H9 (cell line): ENCODE measurements at regions not wholly inside any gene's neighbourhood (a gene's known extent, or its start where the extent isn't known, plus 50 kb on each side); places are given as distances from the start of the nearest gene placed in this dataset.

Source experiments
- DNase-seq: peaks from one replicate; pipeline ENCODE4 v3.0.0-alpha.2; 2017
- H2AFZ ChIP-seq: one replicate; pipeline ENCODE4 v1.6.1; 2013; ENCODE audit warnings: mild to moderate bottlenecking, low read length, control low read depth, moderate library complexity
- H2AK5ac ChIP-seq: 2 replicates; pipeline ENCODE4 v1.6.1; 2013; ENCODE audit warnings: low read length, control low read depth, mixed read lengths; ENCODE audit not compliant: insufficient read length
- H2BK120ac ChIP-seq: one replicate; pipeline ENCODE4 v1.6.1; 2013; ENCODE audit warnings: low read depth, mild to moderate bottlenecking, low read length, control low read depth, inconsistent platforms; ENCODE audit not compliant: poor library complexity, severe bottlenecking
- H2BK12ac ChIP-seq: 2 replicates; pipeline ENCODE4 v1.6.1; 2013; ENCODE audit warnings: low read length, control low read depth, mixed read lengths, low read depth; ENCODE audit not compliant: insufficient read length
- H2BK15ac ChIP-seq: 2 replicates; pipeline ENCODE4 v1.6.1; 2013; ENCODE audit warnings: low read depth, low read length, control low read depth
- H2BK20ac ChIP-seq: one replicate; pipeline ENCODE4 v1.6.1; 2013; ENCODE audit warnings: low read depth, mild to moderate bottlenecking, low read length, control low read depth, inconsistent platforms; ENCODE audit not compliant: poor library complexity, severe bottlenecking
- H2BK5ac ChIP-seq: 2 replicates; pipeline ENCODE4 v1.6.1; 2013; ENCODE audit warnings: low read length, control low read depth, mixed read lengths; ENCODE audit not compliant: insufficient read length
- H3K14ac ChIP-seq: 2 replicates; pipeline ENCODE4 v1.6.1; 2013; ENCODE audit warnings: low read length, control low read depth; ENCODE audit not compliant: insufficient read depth
- H3K18ac ChIP-seq: 2 replicates; pipeline ENCODE4 v1.6.1; 2013; ENCODE audit warnings: low read depth, mild to moderate bottlenecking, mixed read lengths, low read length, control low read depth; ENCODE audit not compliant: insufficient read length
- H3K23ac ChIP-seq: 2 replicates; pipeline ENCODE4 v1.6.1; 2013; ENCODE audit warnings: low read length, control low read depth, mixed read lengths, low read depth; ENCODE audit not compliant: insufficient read length
- H3K23me2 ChIP-seq: 2 replicates; pipeline ENCODE4 v1.6.1; 2013; ENCODE audit warnings: low read depth, mild to moderate bottlenecking, mixed read lengths, low read length, control low read depth; ENCODE audit not compliant: insufficient read length, poor library complexity, severe bottlenecking
- H3K27ac ChIP-seq: 2 replicates; pipeline ENCODE4 v1.5.1; 2013; ENCODE audit warnings: low read length, control low read depth, mixed read lengths, low read depth; ENCODE audit not compliant: insufficient read length
- H3K27me3 ChIP-seq: 2 replicates; pipeline ENCODE4 v1.6.1; 2013; ENCODE audit warnings: low read length, control low read depth, inconsistent platforms; ENCODE audit not compliant: insufficient read depth
- H3K4ac ChIP-seq: 2 replicates; pipeline ENCODE4 v1.6.1; 2013; ENCODE audit warnings: low read depth, mild to moderate bottlenecking, control low read depth, inconsistent platforms, low read length, moderate library complexity
- H3K4me1 ChIP-seq: 2 replicates; pipeline ENCODE4 v1.6.1; 2013; ENCODE audit warnings: low read length, control low read depth, inconsistent platforms; ENCODE audit not compliant: insufficient read depth
- H3K4me2 ChIP-seq: 2 replicates; pipeline ENCODE4 v1.6.1; 2013; ENCODE audit warnings: low read length, control low read depth, mixed read lengths; ENCODE audit not compliant: insufficient read length, insufficient read depth
- H3K56ac ChIP-seq: 2 replicates; pipeline ENCODE4 v1.6.1; 2013; ENCODE audit warnings: low read depth, mild to moderate bottlenecking, mixed read lengths, low read length, control low read depth; ENCODE audit not compliant: insufficient read length
- H3K79me1 ChIP-seq: 2 replicates; pipeline ENCODE4 v1.6.1; 2013; ENCODE audit warnings: low read depth, mild to moderate bottlenecking, moderate library complexity, low read length, control low read depth, inconsistent platforms; ENCODE audit not compliant: insufficient read depth, poor library complexity, severe bottlenecking
- H3K79me2 ChIP-seq: 2 replicates; pipeline ENCODE4 v1.6.1; 2013; ENCODE audit warnings: low read length, control low read depth, inconsistent platforms; ENCODE audit not compliant: insufficient read depth
- H3K9ac ChIP-seq: 2 replicates; pipeline ENCODE4 v1.6.1; 2013; ENCODE audit warnings: low read length, control low read depth, mixed read lengths; ENCODE audit not compliant: insufficient read length; ENCODE audit errors: extremely low read depth
- H3K9me3 ChIP-seq: one replicate; pipeline ENCODE4 v1.6.1; 2013; ENCODE audit warnings: low read depth, low read length, inconsistent platforms; ENCODE audit not compliant: control insufficient read depth
- H3T11ph ChIP-seq: one replicate; pipeline ENCODE4 v1.6.1; 2013; ENCODE audit warnings: mild to moderate bottlenecking, low read length, control low read depth, inconsistent platforms
- H4K20me1 ChIP-seq: one replicate; pipeline ENCODE4 v1.6.1; 2013; ENCODE audit not compliant: control insufficient read depth, insufficient read length, insufficient read depth
- H4K5ac ChIP-seq: 2 replicates; pipeline ENCODE4 v1.6.1; 2013; ENCODE audit warnings: low read depth, mild to moderate bottlenecking, mixed read lengths, low read length, control low read depth; ENCODE audit not compliant: insufficient read length
- H4K8ac ChIP-seq: replicated peaks from 2 replicates; pipeline ENCODE4 v1.6.1; 2013; ENCODE audit warnings: low read length, control low read depth, mixed read lengths, low read depth; ENCODE audit not compliant: insufficient read length
- H4K91ac ChIP-seq: 2 replicates; pipeline ENCODE4 v1.6.1; 2013; ENCODE audit warnings: low read depth, mild to moderate bottlenecking, moderate library complexity, mixed read lengths, low read length, control low read depth; ENCODE audit not compliant: insufficient read length
- H3K27ac Mint-ChIP-seq, 3 experiments: 2 replicates in 2 of 3; 3 replicates in 1 of 3; pipeline ENCODE4 v1.8.0; 2020 to 2021; ENCODE audit warnings: mixed read lengths in 3 of 3, mild to moderate bottlenecking in 1 of 3, moderate library complexity in 1 of 3
- H3K27me3 Mint-ChIP-seq: 2 replicates; pipeline ENCODE4 v1.8.0; 2021; ENCODE audit warnings: low read depth, mild to moderate bottlenecking, moderate library complexity, mixed read lengths
- H3K36me3 Mint-ChIP-seq, 3 experiments: 2 replicates in 2 of 3; 3 replicates in 1 of 3; pipeline ENCODE4 v1.8.0; 2020 to 2021; ENCODE audit warnings: low read depth in 3 of 3, mixed read lengths in 3 of 3; ENCODE audit not compliant: insufficient read depth in 1 of 3
- H3K4me1 Mint-ChIP-seq, 2 experiments: 2 replicates each; pipeline ENCODE4 v1.8.0; 2020; ENCODE audit warnings: mixed read lengths in 2 of 2
- H3K4me3 Mint-ChIP-seq, 2 experiments: 2 replicates in 1 of 2; 3 replicates in 1 of 2; pipeline ENCODE4 v1.8.0; 2020 to 2021; ENCODE audit warnings: mild to moderate bottlenecking in 2 of 2, mixed read lengths in 2 of 2, moderate library complexity in 1 of 2
- H3K9me3 Mint-ChIP-seq, 2 experiments: 2 replicates in 1 of 2; 3 replicates in 1 of 2; pipeline ENCODE4 v1.8.0; 2020; ENCODE audit warnings: mild to moderate bottlenecking in 2 of 2, mixed read lengths in 2 of 2, moderate library complexity in 1 of 2
- CTCF ChIP-seq: fragments of 200-600 bp; sonication (generic); conservative IDR thresholded peaks from 3 replicates; pipeline ENCODE4 v1.8.0; 2021; ENCODE audit warnings: antibody characterized with exemption, mild to moderate bottlenecking
- WGBS: extraction: QIAGEN DNeasy Blood & Tissue Kit; methylation state at CpG from one replicate; pipeline ENCODE4 v1.1.7; 2013; ENCODE audit warnings: missing lambda C conversion rate, low lambda C conversion rate, mixed read lengths; ENCODE audit not compliant: insufficient read length; ENCODE audit errors: extremely low coverage; 5-methylcytosine and 5-hydroxymethylcytosine counted together

GRCh38 chr7:120171406-120171805, 101.6 kb upstream of the KCND2 start:
- H4K91ac ChIP-seq: no peak overlapping the region
- H4K5ac ChIP-seq: no peak overlapping the region
- H3K4ac ChIP-seq: no peak overlapping the region
- no CpG with 5 or more reads among the region's 1 CpG for WGBS
- no peak overlapping the region for H3K18ac ChIP-seq
- Mint-ChIP-seq H3K36me3 (peaks cover 4 to 7% (median 5%) of the 10 kb centered on the region in 3 experiments; a peak in 5 of 7 replicates), H3K4me1 (no peaks in the 10 kb centered on the region; a peak in 1 of 4 replicates), H3K27ac (no peak overlapping the region), H3K9me3 (peaks cover 6% of the 10 kb centered on the region in 2 experiments; a peak in 4 of 5 replicates), H3K27me3 (0 out of 2 replicates have a peak, but pooled peaks cover 1% of the 10 kb centered on the region), H3K4me3 (no peak overlapping the region)
- no peak overlapping the region for H3K9ac ChIP-seq
- H4K8ac ChIP-seq: no peak overlapping the region
- no peak overlapping the region for H2BK15ac ChIP-seq
- H2BK5ac ChIP-seq: no peak overlapping the region
- H3K4me2 ChIP-seq: no peak overlapping the region
- H3K23ac ChIP-seq: no peak overlapping the region
- H3T11ph ChIP-seq: no peak overlapping the region
- H3K27me3 ChIP-seq: no peaks in the 10 kb centered on the region
- no peak overlapping the region for H2BK20ac ChIP-seq
- H3K79me1 ChIP-seq: no peaks in the 10 kb centered on the region
- H2AK5ac ChIP-seq: no peak overlapping the region
- no peak overlapping the region for H3K14ac ChIP-seq
- no peak overlapping the region for H2AFZ ChIP-seq
- no peaks in the 10 kb centered on the region for H3K4me1 ChIP-seq
- no peak overlapping the region for H3K27ac ChIP-seq
- no peaks in the 10 kb centered on the region for H3K23me2 ChIP-seq
- TF ChIP-seq CTCF: no peak
- no peaks in the 10 kb centered on the region for H3K79me2 ChIP-seq
- H4K20me1 ChIP-seq: no peaks in the 10 kb centered on the region
- no peak overlapping the region for H2BK120ac ChIP-seq
- H3K56ac ChIP-seq: no peak overlapping the region
- DNase-seq: no peak
- no peaks in the 10 kb centered on the region for H3K9me3 ChIP-seq
- no peak overlapping the region for H2BK12ac ChIP-seq
